Liver (tissue), 7 donors: ENCODE measurements at regions not wholly inside any gene's neighbourhood (a gene's known extent, or its start where the extent isn't known, plus 50 kb on each side); places are given as distances from the start of the nearest gene placed in this dataset.

ENCODE experiments used
- DNase-seq: peaks from one replicate; pipeline ENCODE4 v3.0.0-alpha.2; 2017; ENCODE audit warnings: low spot score
- H3K27ac ChIP-seq, 2 donors: one replicate each; pipeline ENCODE4 v1.7.0; 2013; ENCODE audit warnings: inconsistent platforms in 2 of 2, low read length in 2 of 2, control low read depth in 1 of 2, low read depth in 1 of 2, mild to moderate bottlenecking in 1 of 2
- H3K27me3 ChIP-seq, 4 donors: one replicate each; pipeline versions ENCODE4 v1.6.1 to v1.7.0; 2013; ENCODE audit warnings: low read length in 3 of 4, inconsistent platforms in 1 of 4, mild to moderate bottlenecking in 1 of 4, moderate library complexity in 1 of 4; ENCODE audit not compliant: control insufficient read depth in 4 of 4, insufficient read depth in 4 of 4
- H3K36me3 ChIP-seq, 4 donors: one replicate each; pipeline versions ENCODE4 v1.6.1 to v1.7.0; 2013; ENCODE audit warnings: low read length in 3 of 4, mild to moderate bottlenecking in 3 of 4, low read depth in 1 of 4, moderate library complexity in 1 of 4; ENCODE audit not compliant: control insufficient read depth in 4 of 4, insufficient read depth in 3 of 4
- H3K4me1 ChIP-seq, 4 donors: one replicate each; pipeline versions ENCODE4 v1.6.1 to v1.7.0; 2013; ENCODE audit warnings: low read length in 3 of 4, mild to moderate bottlenecking in 3 of 4, moderate library complexity in 1 of 4; ENCODE audit not compliant: control insufficient read depth in 4 of 4, insufficient read depth in 4 of 4
- H3K4me3 ChIP-seq, 3 donors: one replicate each; pipeline versions ENCODE4 v1.6.1 to v1.7.0; 2013; ENCODE audit warnings: low read length in 3 of 3, control low read depth in 1 of 3, low read depth in 1 of 3, mild to moderate bottlenecking in 1 of 3
- H3K9ac ChIP-seq, 2 donors: one replicate each; pipeline ENCODE4 v1.7.0; 2013; ENCODE audit warnings: low read length in 2 of 2, mild to moderate bottlenecking in 2 of 2, moderate library complexity in 2 of 2, control low read depth in 1 of 2, low read depth in 1 of 2
- H3K9me3 ChIP-seq, 4 donors: one replicate each; pipeline versions ENCODE4 v1.6.1 to v1.7.0; 2013; ENCODE audit warnings: low read length in 3 of 4; ENCODE audit not compliant: control insufficient read depth in 4 of 4
- ATF3 ChIP-seq: IDR thresholded peaks from 2 replicates; pipeline ENCODE4 v1.6.1; 2016; ENCODE audit warnings: antibody characterized with exemption
- EGR1 ChIP-seq, 2 donors: IDR thresholded peaks; 2 replicates each; pipeline ENCODE4 v1.6.1; 2016 to 2018; ENCODE audit warnings: antibody characterized with exemption in 2 of 2, low read depth in 2 of 2
- FOXA1 ChIP-seq: IDR thresholded peaks from 2 replicates; pipeline ENCODE4 v1.6.1; 2016; ENCODE audit warnings: antibody characterized with exemption
- FOXA2 ChIP-seq: IDR thresholded peaks from 2 replicates; pipeline ENCODE4 v1.6.1; 2016; ENCODE audit warnings: antibody characterized with exemption
- GABPA ChIP-seq, 2 donors: IDR thresholded peaks in 1 of 2; conservative IDR thresholded peaks in 1 of 2; 2 replicates each; pipeline ENCODE4 v1.6.1; 2016; ENCODE audit warnings: antibody characterized with exemption in 2 of 2, mild to moderate bottlenecking in 1 of 2, moderate library complexity in 1 of 2
- HNF4A ChIP-seq, 2 donors: conservative IDR thresholded peaks; 2 replicates each; pipeline ENCODE4 v1.6.1; 2016; ENCODE audit warnings: antibody characterized with exemption in 2 of 2, mild to moderate bottlenecking in 2 of 2
- HNF4G ChIP-seq: IDR thresholded peaks from 2 replicates; pipeline ENCODE4 v1.6.1; 2016; ENCODE audit warnings: antibody characterized with exemption
- JUND ChIP-seq, 2 donors: IDR thresholded peaks; 2 replicates each; pipeline ENCODE4 v1.6.1; 2016; ENCODE audit warnings: antibody characterized with exemption in 2 of 2
- MAX ChIP-seq: IDR thresholded peaks from 2 replicates; pipeline ENCODE4 v1.6.1; 2016; ENCODE audit warnings: antibody characterized with exemption
- NR2F2 ChIP-seq: IDR thresholded peaks from 2 replicates; pipeline ENCODE4 v1.6.1; 2016; ENCODE audit warnings: antibody characterized with exemption
- RAD21 ChIP-seq, 2 donors: IDR thresholded peaks; 2 replicates each; pipeline ENCODE4 v1.6.1; 2016; ENCODE audit warnings: antibody characterized with exemption in 2 of 2, mild to moderate bottlenecking in 2 of 2
- REST ChIP-seq: IDR thresholded peaks from 2 replicates; pipeline ENCODE4 v1.6.1; 2016; ENCODE audit warnings: antibody characterized with exemption, mild to moderate bottlenecking
- SP1 ChIP-seq: IDR thresholded peaks from 2 replicates; pipeline ENCODE4 v1.6.1; 2018; ENCODE audit warnings: antibody characterized with exemption, mild to moderate bottlenecking
- TAF1 ChIP-seq: conservative IDR thresholded peaks from 2 replicates; pipeline ENCODE4 v1.6.1; 2016; ENCODE audit warnings: antibody characterized with exemption, mild to moderate bottlenecking
- WGBS: extraction: QIAGEN DNeasy Blood & Tissue Kit; methylation state at CpG from one replicate; pipeline ENCODE4 v1.1.7; 2013; 5-methylcytosine and 5-hydroxymethylcytosine counted together
- donor health status: healthy.
- donor health status: healthy.
- donor health status: healthy.
- donor health status: healthy.

DNA sequence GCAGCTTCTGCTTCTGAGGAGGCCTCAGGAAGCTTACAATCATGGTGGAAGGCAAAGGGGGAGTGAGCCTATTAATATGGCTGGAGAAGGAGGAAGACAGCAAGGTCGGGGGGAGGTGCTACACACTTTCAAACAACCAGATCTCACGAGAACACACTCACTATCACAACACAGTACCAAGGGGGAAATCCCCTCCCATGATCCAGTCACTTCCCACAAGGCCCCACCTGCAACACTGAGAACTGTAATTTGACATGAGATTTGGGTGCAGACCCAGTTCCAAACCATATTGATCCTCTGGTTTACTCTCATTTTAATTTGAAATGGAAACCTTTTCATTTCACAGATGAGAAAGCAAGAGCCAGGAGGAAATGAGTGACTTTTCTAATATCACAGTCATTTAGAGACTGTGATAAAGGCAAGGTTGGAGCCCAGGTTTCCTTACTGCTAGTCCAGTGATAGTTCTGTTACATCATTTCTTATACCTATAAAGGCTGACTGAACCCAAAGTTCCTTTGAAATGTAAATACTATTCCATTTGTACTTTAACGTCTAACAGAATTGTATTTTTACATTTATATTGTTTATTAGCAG lies 105.8 kb upstream of the GAP43 start:
- Histone ChIP-seq H3K36me3 (no peaks in the 10 kb centered on the region), H3K4me3 (no peak overlapping the region), H3K9me3 (no peaks in the 10 kb centered on the region), H3K27ac (no peak overlapping the region), H3K27me3 (no peaks in the 10 kb centered on the region), H3K4me1 (peaks cover 0 to 8% (median 5%) of the 10 kb centered on the region in 4 donors), H3K9ac (no peak overlapping the region)
- no peak for DNase-seq
- TF ChIP-seq NR2F2, result no peak
- WGBS, result 67% methylated on average over 3 of the region's 3 CpGs

- Histone ChIP-seq H3K9me3 (no peaks in the 10 kb centered on the region), H3K27me3 (no peaks in the 10 kb centered on the region), H3K36me3 (no peaks in the 10 kb centered on the region), H3K27ac (no peak overlapping the region), H3K4me3 (no peak overlapping the region), H3K4me1 (peaks cover 0 to under 1% (median 0%) of the 10 kb centered on the region in 4 donors), H3K9ac (no peak overlapping the region)
- WGBS, result 71% methylated on average over 4 of the region's 4 CpGs
- no peak for DNase-seq
- no peak for TF ChIP-seq EGR1 (IDR thresholded peaks at IDR 0.05; ENCODE audit: low read depth in 2 of 2)
- TF ChIP-seq HNF4G, result no peak
- TF ChIP-seq RAD21 (IDR thresholded peaks at IDR 0.05), result no peak
- no peak for TF ChIP-seq TAF1
These were observed 105.0 kb upstream of the GAP43 start for GRCh38 chr3:115518100-115518852.

DNA sequence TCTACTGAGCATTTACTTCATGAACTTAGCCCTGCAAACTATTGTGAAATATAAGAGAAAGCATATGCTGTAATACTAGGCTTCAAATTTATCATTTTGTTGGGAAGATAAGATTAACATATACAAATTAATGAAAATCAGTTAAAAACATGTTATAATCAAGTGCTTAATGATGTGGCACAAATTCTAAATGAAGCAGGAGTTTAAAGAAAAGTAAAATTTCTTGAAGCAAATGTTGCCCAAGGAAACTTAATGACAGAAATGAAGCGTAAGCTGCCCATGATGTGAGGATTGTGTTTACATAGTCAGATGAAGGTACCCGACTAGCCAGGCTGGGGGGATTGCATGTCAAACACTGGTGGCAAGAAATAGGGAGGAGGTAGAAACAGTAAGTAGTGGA lies 103.1 kb upstream of the GAP43 start:
- Histone ChIP-seq H3K9ac (no peak overlapping the region), H3K36me3 (no peaks in the 10 kb centered on the region), H3K4me1 (no peaks in the 10 kb centered on the region), H3K27ac (no peak overlapping the region), H3K27me3 (no peaks in the 10 kb centered on the region), H3K9me3 (no peaks in the 10 kb centered on the region), H3K4me3 (no peak overlapping the region)
- no peak for DNase-seq
- 66% methylated on average over 2 of the region's 2 CpGs for WGBS
- TF ChIP-seq MAX (no peak), REST (no peak), GABPA (IDR thresholded peaks at IDR 0.05 in 1 of 2, conservative IDR thresholded peaks at IDR 0.05 in 1 of 2) (no peak), SP1 (no peak), EGR1 (IDR thresholded peaks at IDR 0.05; ENCODE audit: low read depth in 2 of 2) (no peak), HNF4A (conservative IDR thresholded peaks at IDR 0.05) (no peak), FOXA2 (no peak), NR2F2 (no peak), ATF3 (no peak), JUND (IDR thresholded peaks at IDR 0.05) (no peak), TAF1 (no peak), RAD21 (IDR thresholded peaks at IDR 0.05) (no peak), HNF4G (no peak), FOXA1 (no peak)
